Vagina (tissue), 2 donors: ENCODE measurements at regions not wholly inside any gene's neighbourhood (a gene's known extent, or its start where the extent isn't known, plus 50 kb on each side); places are given as distances from the start of the nearest gene placed in this dataset.

Source experiments
- POLR2A ChIP-seq, 2 donors: fragments of 450-650 bp; IDR thresholded peaks; one replicate each; pipeline ENCODE4 v1.6.1; 2017; ENCODE audit warnings: antibody characterized with exemption in 2 of 2, mild to moderate bottlenecking in 2 of 2, moderate library complexity in 2 of 2
- POLR2AphosphoS5 ChIP-seq, 2 donors: sonication (generic); formaldehyde crosslinking; IDR thresholded peaks; one replicate each; pipeline ENCODE4 v1.9.0; 2017; ENCODE audit warnings: antibody characterized with exemption in 2 of 2, mild to moderate bottlenecking in 2 of 2, low read depth in 1 of 2; ENCODE audit not compliant: insufficient read depth in 1 of 2
- TF ChIP-seq, protein P1 (sequence below), 3 experiments: fragments of 450-650 bp in 2 of 3; fragments of 200-600 bp in 1 of 3; sonication (generic) in 1 of 3; IDR thresholded peaks; one replicate each; pipeline ENCODE4 v1.5.1; 2017 to 2019; ENCODE audit warnings: antibody characterized with exemption in 3 of 3, mild to moderate bottlenecking in 2 of 3, moderate library complexity in 2 of 3

DNA sequence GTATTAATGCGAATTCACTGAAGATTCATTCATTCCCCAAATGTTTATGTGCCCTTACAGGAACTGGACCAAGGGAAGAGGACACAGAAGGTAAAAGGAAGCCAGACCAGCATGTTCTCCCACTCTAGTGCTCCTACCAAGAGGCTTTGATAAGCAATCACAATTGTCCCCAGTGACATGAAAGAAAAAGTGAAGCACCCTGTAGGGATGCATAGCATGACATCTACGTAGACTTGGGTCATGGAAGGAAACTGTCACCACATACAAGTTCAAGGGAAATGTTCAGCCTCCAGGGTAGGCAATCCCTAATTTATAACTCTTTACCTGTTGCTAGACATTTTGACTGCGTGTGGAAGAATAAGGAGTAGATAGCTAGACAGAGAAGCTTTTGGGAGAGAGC, 348.6 kb upstream of the MCTP2 start:
- TF ChIP-seq, protein P1, sequence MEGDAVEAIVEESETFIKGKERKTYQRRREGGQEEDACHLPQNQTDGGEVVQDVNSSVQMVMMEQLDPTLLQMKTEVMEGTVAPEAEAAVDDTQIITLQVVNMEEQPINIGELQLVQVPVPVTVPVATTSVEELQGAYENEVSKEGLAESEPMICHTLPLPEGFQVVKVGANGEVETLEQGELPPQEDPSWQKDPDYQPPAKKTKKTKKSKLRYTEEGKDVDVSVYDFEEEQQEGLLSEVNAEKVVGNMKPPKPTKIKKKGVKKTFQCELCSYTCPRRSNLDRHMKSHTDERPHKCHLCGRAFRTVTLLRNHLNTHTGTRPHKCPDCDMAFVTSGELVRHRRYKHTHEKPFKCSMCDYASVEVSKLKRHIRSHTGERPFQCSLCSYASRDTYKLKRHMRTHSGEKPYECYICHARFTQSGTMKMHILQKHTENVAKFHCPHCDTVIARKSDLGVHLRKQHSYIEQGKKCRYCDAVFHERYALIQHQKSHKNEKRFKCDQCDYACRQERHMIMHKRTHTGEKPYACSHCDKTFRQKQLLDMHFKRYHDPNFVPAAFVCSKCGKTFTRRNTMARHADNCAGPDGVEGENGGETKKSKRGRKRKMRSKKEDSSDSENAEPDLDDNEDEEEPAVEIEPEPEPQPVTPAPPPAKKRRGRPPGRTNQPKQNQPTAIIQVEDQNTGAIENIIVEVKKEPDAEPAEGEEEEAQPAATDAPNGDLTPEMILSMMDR (IDR thresholded peaks at IDR 0.05), result no peak
- no peak for TF ChIP-seq POLR2AphosphoS5 (IDR thresholded peaks at IDR 0.05; ENCODE audit: insufficient read depth in 1 of 2, low read depth in 1 of 2)
- no peak for TF ChIP-seq POLR2A (IDR thresholded peaks at IDR 0.05)
